GM13977 (cell line): ENCODE measurements at regions not wholly inside any gene's neighbourhood (a gene's known extent, or its start where the extent isn't known, plus 50 kb on each side); places are given as distances from the start of the nearest gene placed in this dataset.

ENCODE experiments used
- DNase-seq: peaks from one replicate; pipeline ENCODE4 v3.0.0; 2012; ENCODE audit warnings: low spot score
- in situ Hi-C: fragments of 300-500 bp; cut with MboI; formaldehyde crosslinking; loops from one replicate; pipeline ENCODE4 v1.12.0; 2022; ENCODE audit warnings: low sequenced_read_pairs, low pct_unique_long_range_greater_than_20kb, mixed read lengths, inconsistent platforms; ENCODE audit not compliant: unreplicated experiment
- TF ChIP-seq, protein P1 (sequence below): IDR thresholded peaks from 2 replicates; pipeline ENCODE4 v1.5.1; 2012; ENCODE audit warnings: mild to moderate bottlenecking, control low read depth; ENCODE audit not compliant: insufficient read depth; ENCODE audit errors: extremely low read depth, missing control alignments

DNA sequence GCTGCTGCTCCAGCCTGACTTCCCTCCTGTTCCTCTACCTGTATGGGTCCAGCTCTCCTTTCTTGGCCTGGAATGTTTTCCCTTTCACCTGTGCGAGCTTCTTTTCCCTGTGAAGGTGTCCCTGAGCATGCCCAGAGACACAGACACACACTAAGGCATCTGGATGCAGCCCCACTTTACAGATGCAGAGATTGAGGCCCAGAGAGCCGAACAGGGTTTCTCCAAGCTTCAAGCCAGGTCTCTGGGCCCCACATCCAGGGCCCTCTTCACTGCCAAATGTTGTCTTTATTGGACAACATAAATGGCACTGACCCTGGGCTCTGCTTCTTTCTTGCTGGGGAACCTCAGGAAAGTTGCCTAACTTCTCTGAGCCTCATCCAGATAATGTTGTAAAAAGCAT is 561.6 kb downstream of the MIAT start:
- DNase-seq = no peak
- in situ Hi-C loops = no loop called here
- TF ChIP-seq, protein P1, sequence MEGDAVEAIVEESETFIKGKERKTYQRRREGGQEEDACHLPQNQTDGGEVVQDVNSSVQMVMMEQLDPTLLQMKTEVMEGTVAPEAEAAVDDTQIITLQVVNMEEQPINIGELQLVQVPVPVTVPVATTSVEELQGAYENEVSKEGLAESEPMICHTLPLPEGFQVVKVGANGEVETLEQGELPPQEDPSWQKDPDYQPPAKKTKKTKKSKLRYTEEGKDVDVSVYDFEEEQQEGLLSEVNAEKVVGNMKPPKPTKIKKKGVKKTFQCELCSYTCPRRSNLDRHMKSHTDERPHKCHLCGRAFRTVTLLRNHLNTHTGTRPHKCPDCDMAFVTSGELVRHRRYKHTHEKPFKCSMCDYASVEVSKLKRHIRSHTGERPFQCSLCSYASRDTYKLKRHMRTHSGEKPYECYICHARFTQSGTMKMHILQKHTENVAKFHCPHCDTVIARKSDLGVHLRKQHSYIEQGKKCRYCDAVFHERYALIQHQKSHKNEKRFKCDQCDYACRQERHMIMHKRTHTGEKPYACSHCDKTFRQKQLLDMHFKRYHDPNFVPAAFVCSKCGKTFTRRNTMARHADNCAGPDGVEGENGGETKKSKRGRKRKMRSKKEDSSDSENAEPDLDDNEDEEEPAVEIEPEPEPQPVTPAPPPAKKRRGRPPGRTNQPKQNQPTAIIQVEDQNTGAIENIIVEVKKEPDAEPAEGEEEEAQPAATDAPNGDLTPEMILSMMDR = no peak

DNA sequence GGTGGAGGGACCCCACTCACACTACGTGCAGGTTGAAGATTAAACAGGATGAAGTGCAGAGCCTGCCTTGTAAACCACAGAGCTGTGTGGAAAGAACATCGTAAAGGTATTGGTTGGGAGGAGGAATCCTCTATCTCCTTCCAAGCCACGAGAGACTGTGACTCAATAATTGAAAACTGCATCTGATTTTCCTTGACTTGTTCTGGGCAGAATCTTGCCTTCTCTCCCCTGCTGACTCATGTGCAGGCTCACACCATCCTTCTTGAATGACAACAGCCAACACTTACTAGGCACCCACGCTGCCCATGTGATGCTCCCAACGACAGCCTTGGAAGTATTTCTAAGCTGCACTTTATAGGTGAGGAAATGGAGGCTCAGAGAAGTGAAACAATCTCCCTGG is 563.0 kb downstream of the MIAT start:
- in situ Hi-C loops = no loop called here
- TF ChIP-seq, protein P1 = no peak
- DNase-seq = no peak

DNA sequence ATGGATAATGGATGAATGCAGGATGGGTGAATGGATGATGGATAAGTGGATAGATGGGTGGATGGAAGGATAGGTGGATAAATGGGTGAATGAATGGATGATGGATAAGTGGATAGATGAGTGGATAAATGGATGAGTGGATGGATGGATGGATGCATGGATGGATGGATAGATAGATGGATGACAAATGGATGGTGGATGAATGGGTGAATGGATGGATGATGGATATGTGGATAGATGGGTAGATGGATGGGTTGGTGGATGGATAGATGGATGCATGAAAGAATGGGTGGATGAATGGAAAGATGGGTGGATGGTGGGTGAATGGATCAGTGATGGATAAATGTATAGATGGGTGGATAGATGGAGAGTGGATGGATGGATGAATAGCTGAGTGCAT is 564.8 kb downstream of the MIAT start:
- DNase-seq = no peak
- TF ChIP-seq, protein P1 = no peak
- in situ Hi-C loops = no loop called here

DNA sequence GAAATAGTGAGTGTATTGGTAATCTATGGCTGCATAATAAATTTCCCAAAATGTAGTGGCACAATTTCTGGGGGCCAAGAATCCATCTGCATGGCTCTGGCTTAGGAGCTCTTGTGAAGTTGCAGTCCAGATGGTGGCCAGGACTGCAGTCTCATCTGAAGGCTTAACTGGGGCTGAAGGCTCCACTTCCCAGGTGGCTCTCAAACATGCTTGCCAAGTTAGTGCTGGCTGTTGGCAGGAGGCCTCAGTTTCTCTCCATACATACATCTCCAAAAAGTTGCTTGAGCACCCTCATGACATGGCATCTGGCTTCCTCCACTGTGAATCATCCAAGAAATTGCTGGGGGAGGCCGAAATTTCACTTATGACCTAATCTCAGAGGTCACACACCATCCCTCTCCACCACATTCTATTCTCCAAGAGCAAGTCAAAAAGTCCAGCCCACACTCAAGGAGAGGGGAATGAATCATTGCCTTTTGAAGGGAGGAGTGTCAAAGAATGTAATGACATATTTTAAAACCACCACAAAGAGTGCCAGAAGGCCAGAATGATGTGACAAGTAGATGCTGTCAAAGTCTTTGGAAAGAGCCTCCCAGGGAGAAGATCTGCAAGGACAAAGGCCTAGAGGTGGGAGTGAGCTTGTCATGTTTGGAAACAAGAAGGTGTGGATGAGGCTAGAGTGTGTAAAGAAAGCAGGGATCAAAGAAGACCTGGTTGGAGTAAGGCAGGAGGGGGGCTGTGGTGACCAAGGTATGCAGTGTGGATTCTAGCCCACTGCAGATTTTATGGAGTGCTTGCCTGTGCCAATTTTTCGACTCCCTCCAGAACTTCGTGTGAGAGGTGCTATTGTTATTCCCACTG is 566.2 kb downstream of the MIAT start:
- DNase-seq = no peak
- in situ Hi-C loops = no loop called here
- TF ChIP-seq, protein P1 = no peak

DNA sequence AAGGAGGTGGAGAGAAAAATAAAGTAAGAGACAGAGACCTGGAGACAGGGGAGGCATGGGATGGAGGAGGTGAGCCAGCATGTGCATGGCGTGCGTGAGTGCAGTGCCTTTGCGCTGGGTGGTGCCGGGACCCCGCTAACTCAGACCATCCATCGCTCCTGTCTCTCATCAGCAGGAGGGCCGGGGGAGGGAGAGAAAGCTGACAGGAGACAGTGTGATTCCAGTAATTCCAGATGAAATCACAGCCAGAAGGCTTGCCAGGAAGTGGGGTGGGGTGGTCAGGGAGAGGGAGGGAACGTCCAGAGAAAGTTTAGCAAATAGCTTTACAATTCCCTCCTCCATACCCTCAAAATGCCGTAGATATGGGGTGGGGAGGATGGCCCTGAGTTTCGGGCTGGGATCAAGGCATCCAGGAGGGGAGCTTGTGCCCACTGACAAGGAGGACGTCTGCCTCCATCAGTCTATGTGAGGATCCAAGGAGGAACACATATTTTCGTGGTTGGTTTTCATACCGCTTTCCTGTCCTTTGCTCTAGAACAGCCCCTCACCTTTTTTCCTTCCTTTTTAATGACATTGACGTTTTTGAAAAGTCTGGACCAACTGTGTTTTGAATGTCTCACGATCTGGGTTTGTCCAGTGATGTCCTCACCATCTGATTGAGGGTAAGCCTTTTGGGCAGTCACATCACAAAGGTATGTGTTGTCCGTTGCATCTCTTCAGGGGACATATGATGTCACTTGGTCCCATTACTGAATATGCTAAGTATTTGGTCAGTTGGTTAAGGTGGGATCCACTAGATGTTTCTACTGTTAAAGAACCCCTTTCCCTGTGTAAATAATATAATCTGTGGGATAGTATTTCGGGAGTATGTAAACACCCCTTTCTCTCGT is 567.3 kb downstream of the MIAT start:
- DNase-seq = no peak
- TF ChIP-seq, protein P1 = no peak
- in situ Hi-C loops = no loop called here

DNA sequence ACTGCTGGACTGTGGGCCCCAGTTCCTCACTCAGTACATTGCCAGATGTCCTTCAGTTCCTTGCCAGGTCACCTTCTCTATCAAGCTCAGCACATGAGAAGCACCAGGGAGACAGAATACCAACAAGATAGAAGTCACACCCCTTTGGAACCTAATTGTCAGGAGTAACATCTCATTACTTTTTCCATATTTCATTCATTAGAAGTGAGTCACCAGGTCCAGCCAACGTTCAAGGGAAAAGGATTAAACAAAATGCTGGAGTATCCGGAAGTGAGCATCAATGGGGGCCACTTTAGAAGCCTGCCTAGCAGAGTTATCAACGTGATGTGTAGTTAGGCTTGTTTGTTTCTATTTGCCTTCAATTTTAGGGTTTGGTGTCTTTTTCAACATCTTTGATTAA is 569.3 kb downstream of the MIAT start:
- DNase-seq = no peak
- TF ChIP-seq, protein P1 = no peak
- in situ Hi-C loops = no loop called here
